Suprapubic skin (tissue), 3 donors: ENCODE measurements at regions not wholly inside any gene's neighbourhood (a gene's known extent, or its start where the extent isn't known, plus 50 kb on each side); places are given as distances from the start of the nearest gene placed in this dataset.

Source experiments
- EP300 ChIP-seq: sonication (generic); formaldehyde crosslinking; IDR thresholded peaks from one replicate; pipeline ENCODE4 v1.6.1; 2017; ENCODE audit warnings: antibody characterized with exemption
- POLR2A ChIP-seq, 2 donors: fragments of 450-650 bp; IDR thresholded peaks; one replicate each; pipeline ENCODE4 v1.6.1; 2017; ENCODE audit warnings: antibody characterized with exemption in 2 of 2, mild to moderate bottlenecking in 2 of 2, moderate library complexity in 2 of 2
- TF ChIP-seq, protein P1 (sequence below), 2 donors: fragments of 200-600 bp in 1 of 2; fragments of 450-650 bp in 1 of 2; sonication (generic) in 1 of 2; IDR thresholded peaks; one replicate each; pipeline ENCODE4 v1.5.1; 2016 to 2019; ENCODE audit warnings: antibody characterized with exemption in 2 of 2, mild to moderate bottlenecking in 1 of 2, moderate library complexity in 1 of 2

GRCh38 chr12:42791399-42791798 is 201.9 kb upstream of the PRICKLE1 start:
- TF ChIP-seq, protein P1, sequence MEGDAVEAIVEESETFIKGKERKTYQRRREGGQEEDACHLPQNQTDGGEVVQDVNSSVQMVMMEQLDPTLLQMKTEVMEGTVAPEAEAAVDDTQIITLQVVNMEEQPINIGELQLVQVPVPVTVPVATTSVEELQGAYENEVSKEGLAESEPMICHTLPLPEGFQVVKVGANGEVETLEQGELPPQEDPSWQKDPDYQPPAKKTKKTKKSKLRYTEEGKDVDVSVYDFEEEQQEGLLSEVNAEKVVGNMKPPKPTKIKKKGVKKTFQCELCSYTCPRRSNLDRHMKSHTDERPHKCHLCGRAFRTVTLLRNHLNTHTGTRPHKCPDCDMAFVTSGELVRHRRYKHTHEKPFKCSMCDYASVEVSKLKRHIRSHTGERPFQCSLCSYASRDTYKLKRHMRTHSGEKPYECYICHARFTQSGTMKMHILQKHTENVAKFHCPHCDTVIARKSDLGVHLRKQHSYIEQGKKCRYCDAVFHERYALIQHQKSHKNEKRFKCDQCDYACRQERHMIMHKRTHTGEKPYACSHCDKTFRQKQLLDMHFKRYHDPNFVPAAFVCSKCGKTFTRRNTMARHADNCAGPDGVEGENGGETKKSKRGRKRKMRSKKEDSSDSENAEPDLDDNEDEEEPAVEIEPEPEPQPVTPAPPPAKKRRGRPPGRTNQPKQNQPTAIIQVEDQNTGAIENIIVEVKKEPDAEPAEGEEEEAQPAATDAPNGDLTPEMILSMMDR (IDR thresholded peaks at IDR 0.05): no peak
- TF ChIP-seq EP300 (no peak), POLR2A (IDR thresholded peaks at IDR 0.05) (no peak)
